22Rv1 (cell line): ENCODE measurements at regions not wholly inside any gene's neighbourhood (a gene's known extent, or its start where the extent isn't known, plus 50 kb on each side); places are given as distances from the start of the nearest gene placed in this dataset.
"Not testable (repeated sequence)": the region's sequence is repeated elsewhere in the genome, so short reads cannot be mapped to it uniquely, and the experiment has no call there.

ENCODE experiments used
- H3K27ac ChIP-seq: fragments of 450-650 bp; 2 replicates; pipeline ENCODE4 v1.5.1; 2017
- CTCF ChIP-seq: fragments of 450-650 bp; IDR thresholded peaks from 2 replicates; pipeline ENCODE4 v1.5.1; 2017; ENCODE audit warnings: mild to moderate bottlenecking
- ZFX ChIP-seq: fragments of 450-650 bp; IDR thresholded peaks from 2 replicates; pipeline ENCODE4 v1.6.1; 2017; ENCODE audit warnings: antibody characterized with exemption, borderline replicate concordance

- TF ChIP-seq ZFX: no peak
- TF ChIP-seq CTCF: no peak
- H3K27ac ChIP-seq: no peak overlapping the region
Measured at GRCh38 chr11:15347969-15348734, 233.4 kb downstream of the INSC start.

- no peak overlapping the region for H3K27ac ChIP-seq
- TF ChIP-seq ZFX: no peak
Measured at GRCh38 chr11:15349413-15349812, 234.7 kb downstream of the INSC start.

- no peak for TF ChIP-seq CTCF
- TF ChIP-seq ZFX: no peak
- no peak overlapping the region for H3K27ac ChIP-seq
Measured at GRCh38 chr11:15361316-15361715, 246.6 kb downstream of the INSC start.

- not testable (repeated sequence) for H3K27ac ChIP-seq
Measured at GRCh38 chr11:15365286-15365685, 250.6 kb downstream of the INSC start.

- TF ChIP-seq CTCF (no peak), ZFX (no peak)
- no peak overlapping the region for H3K27ac ChIP-seq
Measured at GRCh38 chr11:15367695-15368094, 253.0 kb downstream of the INSC start.

GRCh38 chr11:15370495-15371147, 255.9 kb downstream of the INSC start:
- TF ChIP-seq CTCF: no peak
- TF ChIP-seq ZFX: no peak
- H3K27ac ChIP-seq: no peak overlapping the region

- TF ChIP-seq CTCF (no peak), ZFX (no peak)
Measured at GRCh38 chr11:15371533-15371932, 256.8 kb downstream of the INSC start.

GRCh38 chr11:15374418-15374817, 259.7 kb downstream of the INSC start:
- TF ChIP-seq ZFX (no peak), CTCF (no peak)
- no peak overlapping the region for H3K27ac ChIP-seq

More at GRCh38 chr11:15371533-15371932, 256.8 kb downstream of the INSC start:
- H3K27ac ChIP-seq: no peak overlapping the region
